ENCODE measurements at regions not wholly inside any gene's neighbourhood (a gene's known extent, or its start where the extent isn't known, plus 50 kb on each side); places are given as distances from the start of the nearest gene placed in this dataset.

- ChIA-PET CTCF (ENCODE audit: low intra/inter-chr PET ratio, low total read pairs) (no interaction called here), POLR2A (no interaction called here)
- H2AFZ ChIP-seq (ENCODE audit: low read length) = no peak overlapping the region
- H3K9me3 ChIP-seq (ENCODE audit: low read length) = no peaks in the 10 kb centered on the region
- H3K27me3 ChIP-seq (ENCODE audit: control insufficient read depth in 1 of 2, insufficient read depth in 2 of 2, low read length in 2 of 2) = no peaks in the 10 kb centered on the region
- no peaks in the 10 kb centered on the region for H3K79me2 ChIP-seq (ENCODE audit: insufficient read depth, low read length)
- FAIRE-seq (no peak), ATAC-seq (no peak), DNase-seq (ENCODE audit: low spot score) (no peak)
- H3K4me1 ChIP-seq (ENCODE audit: insufficient read depth, low read length) = no peaks in the 10 kb centered on the region
- H3K27ac ChIP-seq (ENCODE audit: extremely low read length, insufficient read depth, low read length) = no peak overlapping the region
- 1% methylated on average over 3 of the region's 3 CpGs for WGBS (ENCODE audit: low lambda C conversion rate)
- H3K4me2 ChIP-seq (ENCODE audit: low read depth, low read length) = no peak overlapping the region
- no peaks in the 10 kb centered on the region for H3K36me3 ChIP-seq (replicated peaks in 1 of 2; ENCODE audit: control insufficient read depth in 1 of 2, insufficient read depth in 2 of 2, low read length in 2 of 2)
- no TSS peak for BruUV-seq (replicated peaks)
- H3K4me3 ChIP-seq (replicated peaks in 1 of 3; ENCODE audit: insufficient read depth in 1 of 3, low read depth in 2 of 3, low read length in 3 of 3) = no peak overlapping the region
- H4K20me1 ChIP-seq (ENCODE audit: insufficient read depth, low read length) = no peaks in the 10 kb centered on the region
- H3K9ac ChIP-seq (ENCODE audit: insufficient read depth, low read depth, low read length) = no peak overlapping the region
- intact Hi-C loops (cut with micrococcal nuclease; ENCODE audit: unreplicated experiment) (no loop called here), in situ Hi-C loops (cut with HindIII; ENCODE audit: extremely low pct_ligation_motif_present, low pct_unique_long_range_greater_than_20kb) (no loop called here)
- TF ChIP-seq UBTF (CRISPR knock-in tag; IDR thresholded peaks at IDR 0.05) (no peak), PPARG (CRISPR knock-in tag; conservative IDR thresholded peaks at IDR 0.05) (no peak), TP53 (CRISPR knock-in tag; conservative IDR thresholded peaks at IDR 0.05) (no peak), MAFK (conservative IDR thresholded peaks at IDR 0.05 in 1 of 2, IDR thresholded peaks at IDR 0.05 in 1 of 2; ENCODE audit: low read length in 2 of 2) (no peak), ZNF451 (CRISPR knock-in tag; IDR thresholded peaks at IDR 0.05) (no peak), KIAA2018 (CRISPR knock-in tag; IDR thresholded peaks at IDR 0.05; ENCODE audit: borderline replicate concordance) (no peak), ZMYM4 (CRISPR knock-in tag; IDR thresholded peaks at IDR 0.05) (no peak), ZNF747 (CRISPR knock-in tag; IDR thresholded peaks at IDR 0.05; ENCODE audit: borderline replicate concordance) (no peak), ZFP37 (CRISPR knock-in tag; IDR thresholded peaks at IDR 0.05; ENCODE audit: borderline replicate concordance) (no peak), BCL6 (CRISPR knock-in tag; IDR thresholded peaks at IDR 0.05) (no peak), NAIF1 (CRISPR knock-in tag; IDR thresholded peaks at IDR 0.05; ENCODE audit: borderline replicate concordance) (no peak), KAT8 (CRISPR knock-in tag; IDR thresholded peaks at IDR 0.05) (no peak), RCOR2 (CRISPR knock-in tag; IDR thresholded peaks at IDR 0.05) (no peak), ELF1 (CRISPR knock-in tag; IDR thresholded peaks at IDR 0.05) (no peak), ZNF44 (CRISPR knock-in tag; IDR thresholded peaks at IDR 0.05) (no peak), SMAD9 (CRISPR knock-in tag; IDR thresholded peaks at IDR 0.05) (no peak), ZNF792 (CRISPR knock-in tag; IDR thresholded peaks at IDR 0.05) (no peak)
Measured at GRCh38 chr7:81030472-81030871, 111.6 kb upstream of the SEMA3C start.

Measured in HepG2 (cell line).